Type B pancreatic cell (in vitro differentiated cells): ENCODE measurements at regions not wholly inside any gene's neighbourhood (a gene's known extent, or its start where the extent isn't known, plus 50 kb on each side); places are given as distances from the start of the nearest gene placed in this dataset.

Source experiments
- DNase-seq: peaks from one replicate; pipeline ENCODE4 v3.0.0; 2021; ENCODE audit warnings: mixed read lengths; ENCODE audit not compliant: unreplicated experiment; ENCODE audit errors: extremely low spot score
- H3K27ac Mint-ChIP-seq: 2 replicates; pipeline ENCODE4 v1.8.0; 2021; ENCODE audit warnings: mild to moderate bottlenecking, mixed read lengths
- H3K27me3 Mint-ChIP-seq: 2 replicates; pipeline ENCODE4 v1.8.0; 2021; ENCODE audit warnings: mixed read lengths
- H3K36me3 Mint-ChIP-seq: 2 replicates; pipeline ENCODE4 v1.8.0; 2021; ENCODE audit warnings: mixed read lengths
- H3K4me1 Mint-ChIP-seq: one replicate; pipeline ENCODE4 v1.8.0; 2021; ENCODE audit warnings: mixed read lengths; ENCODE audit not compliant: unreplicated experiment
- H3K4me3 Mint-ChIP-seq: 2 replicates; pipeline ENCODE4 v1.8.0; 2021; ENCODE audit warnings: mild to moderate bottlenecking, mixed read lengths
- H3K9me3 Mint-ChIP-seq: 2 replicates; pipeline ENCODE4 v1.8.0; 2021; ENCODE audit warnings: mixed read lengths
- CTCF ChIP-seq: fragments of 200-600 bp; sonication (generic); conservative IDR thresholded peaks from 2 replicates; pipeline ENCODE4 v1.5.0; 2021; ENCODE audit warnings: antibody characterized with exemption, mild to moderate bottlenecking

- H3K4me3 Mint-ChIP-seq: no peak overlapping the region
- TF ChIP-seq CTCF: no peak
- no peaks in the 10 kb centered on the region for H3K36me3 Mint-ChIP-seq
- H3K4me1 Mint-ChIP-seq: peaks cover 7% of the 10 kb centered on the region
- no peak overlapping the region for H3K27ac Mint-ChIP-seq
- no peaks in the 10 kb centered on the region for H3K9me3 Mint-ChIP-seq
- peaks cover 41% of the 10 kb centered on the region for H3K27me3 Mint-ChIP-seq
- no peak for DNase-seq
Observed at GRCh38 chr4:108543359-108543968, 76.9 kb upstream of the RPL34 start.

GRCh38 chr4:108540536-108540935 lies 79.8 kb upstream of the RPL34 start:
- Mint-ChIP-seq H3K4me1 (peaks cover 11% of the 10 kb centered on the region), H3K27me3 (peaks cover 52% of the 10 kb centered on the region), H3K4me3 (no peak overlapping the region), H3K36me3 (no peaks in the 10 kb centered on the region), H3K9me3 (no peaks in the 10 kb centered on the region), H3K27ac (no peak overlapping the region)
- DNase-seq: no peak
- TF ChIP-seq CTCF: no peak

GRCh38 chr4:108536577-108536976 lies 83.8 kb upstream of the RPL34 start:
- Mint-ChIP-seq H3K9me3 (no peaks in the 10 kb centered on the region), H3K27ac (no peak overlapping the region), H3K36me3 (no peaks in the 10 kb centered on the region), H3K4me1 (peaks cover 25% of the 10 kb centered on the region), H3K4me3 (no peak overlapping the region), H3K27me3 (peaks cover 34% of the 10 kb centered on the region)
- no peak for TF ChIP-seq CTCF
- no peak for DNase-seq

- Mint-ChIP-seq H3K4me1 (peaks cover 22% of the 10 kb centered on the region), H3K36me3 (no peaks in the 10 kb centered on the region), H3K27me3 (peaks cover 29% of the 10 kb centered on the region), H3K9me3 (no peaks in the 10 kb centered on the region), H3K4me3 (no peak overlapping the region), H3K27ac (no peak overlapping the region)
- TF ChIP-seq CTCF: no peak
- DNase-seq: no peak
Observed at GRCh38 chr4:108535757-108536156, 84.6 kb upstream of the RPL34 start.

- H3K27ac Mint-ChIP-seq: no peak overlapping the region
- peaks cover 18% of the 10 kb centered on the region for H3K4me1 Mint-ChIP-seq
- no peak for DNase-seq
- no peaks in the 10 kb centered on the region for H3K9me3 Mint-ChIP-seq
- H3K4me3 Mint-ChIP-seq: no peak overlapping the region
- no peak for TF ChIP-seq CTCF
- H3K36me3 Mint-ChIP-seq: no peaks in the 10 kb centered on the region
- peaks cover 24% of the 10 kb centered on the region for H3K27me3 Mint-ChIP-seq
Observed at GRCh38 chr4:108533876-108534275, 86.5 kb upstream of the RPL34 start.
